HUES48 (cell line): ENCODE measurements at regions not wholly inside any gene's neighbourhood (a gene's known extent, or its start where the extent isn't known, plus 50 kb on each side); places are given as distances from the start of the nearest gene placed in this dataset.

ENCODE experiments used
- H3K27ac ChIP-seq: one replicate; pipeline ENCODE4 v1.7.0; 2013; ENCODE audit warnings: low read depth, low read length, inconsistent platforms
- H3K27me3 ChIP-seq: 2 replicates; pipeline ENCODE4 v1.6.1; 2013; ENCODE audit warnings: mild to moderate bottlenecking, low read length; ENCODE audit not compliant: control insufficient read depth, insufficient read depth
- H3K36me3 ChIP-seq: 2 replicates; pipeline ENCODE4 v1.6.1; 2013; ENCODE audit warnings: low read length; ENCODE audit not compliant: control insufficient read depth, insufficient read depth
- H3K4me1 ChIP-seq: 2 replicates; pipeline ENCODE4 v1.6.1; 2013; ENCODE audit warnings: mild to moderate bottlenecking, low read length; ENCODE audit not compliant: control insufficient read depth, insufficient read depth
- H3K4me3 ChIP-seq: 2 replicates; pipeline ENCODE4 v1.5.1; 2013; ENCODE audit warnings: mild to moderate bottlenecking, low read depth, low read length
- H3K9ac ChIP-seq: 2 replicates; pipeline ENCODE4 v1.6.1; 2013; ENCODE audit warnings: mild to moderate bottlenecking, low read depth, low read length, moderate library complexity
- H3K9me3 ChIP-seq: 2 replicates; pipeline ENCODE4 v1.6.1; 2013; ENCODE audit warnings: low read length; ENCODE audit not compliant: control insufficient read depth, insufficient read depth

- no peak overlapping the region for H3K4me3 ChIP-seq
- no peak overlapping the region for H3K27ac ChIP-seq
- H3K4me1 ChIP-seq: peaks cover 8% of the 10 kb centered on the region
- no peaks in the 10 kb centered on the region for H3K36me3 ChIP-seq
- H3K9me3 ChIP-seq: no peaks in the 10 kb centered on the region
- H3K27me3 ChIP-seq: no peaks in the 10 kb centered on the region
- H3K9ac ChIP-seq: no peak overlapping the region
Measured at GRCh38 chr17:72234985-72235384, 114.2 kb downstream of the SOX9 start.

- peaks cover 8% of the 10 kb centered on the region for H3K4me1 ChIP-seq
- no peaks in the 10 kb centered on the region for H3K9me3 ChIP-seq
- H3K27me3 ChIP-seq: no peaks in the 10 kb centered on the region
- H3K36me3 ChIP-seq: no peaks in the 10 kb centered on the region
- no peak overlapping the region for H3K27ac ChIP-seq
- no peak overlapping the region for H3K9ac ChIP-seq
- H3K4me3 ChIP-seq: no peak overlapping the region
Measured at GRCh38 chr17:72236980-72237633, 116.3 kb downstream of the SOX9 start.

GRCh38 chr17:72238157-72238673 is 117.4 kb downstream of the SOX9 start:
- H3K4me1 ChIP-seq: peaks cover 8% of the 10 kb centered on the region
- no peak overlapping the region for H3K27ac ChIP-seq
- no peaks in the 10 kb centered on the region for H3K9me3 ChIP-seq
- no peak overlapping the region for H3K9ac ChIP-seq
- no peaks in the 10 kb centered on the region for H3K27me3 ChIP-seq
- H3K36me3 ChIP-seq: no peaks in the 10 kb centered on the region
- H3K4me3 ChIP-seq: no peak overlapping the region

GRCh38 chr17:72239548-72239947 is 118.7 kb downstream of the SOX9 start:
- Histone ChIP-seq H3K27ac (no peak overlapping the region), H3K9me3 (peaks cover 3% of the 10 kb centered on the region; the same call in 1 of the 2 replicates), H3K4me3 (no peak overlapping the region), H3K4me1 (peaks cover 6% of the 10 kb centered on the region), H3K9ac (no peak overlapping the region), H3K36me3 (no peaks in the 10 kb centered on the region), H3K27me3 (no peaks in the 10 kb centered on the region)

GRCh38 chr17:72240333-72240732 is 119.5 kb downstream of the SOX9 start:
- H3K27me3 ChIP-seq: no peaks in the 10 kb centered on the region
- peaks cover 3% of the 10 kb centered on the region; the same call in 1 of the 2 replicates for H3K9me3 ChIP-seq
- H3K4me1 ChIP-seq: peaks cover 3% of the 10 kb centered on the region; the same call in 1 of the 2 replicates
- no peak overlapping the region for H3K9ac ChIP-seq
- H3K36me3 ChIP-seq: no peaks in the 10 kb centered on the region
- H3K27ac ChIP-seq: no peak overlapping the region
- H3K4me3 ChIP-seq: no peak overlapping the region

GRCh38 chr17:72244494-72244893 is 123.7 kb downstream of the SOX9 start:
- H3K36me3 ChIP-seq: no peaks in the 10 kb centered on the region
- H3K27ac ChIP-seq: no peak overlapping the region
- no peaks in the 10 kb centered on the region for H3K27me3 ChIP-seq
- H3K4me3 ChIP-seq: no peak overlapping the region
- H3K9me3 ChIP-seq: peaks cover 3% of the 10 kb centered on the region; the same call in 1 of the 2 replicates
- no peaks in the 10 kb centered on the region for H3K4me1 ChIP-seq
- no peak overlapping the region for H3K9ac ChIP-seq

GRCh38 chr17:72244956-72245355 is 124.1 kb downstream of the SOX9 start:
- H3K36me3 ChIP-seq: no peaks in the 10 kb centered on the region
- no peak overlapping the region for H3K4me3 ChIP-seq
- no peak overlapping the region for H3K27ac ChIP-seq
- H3K9me3 ChIP-seq: peaks cover 3% of the 10 kb centered on the region; the same call in 1 of the 2 replicates
- H3K9ac ChIP-seq: no peak overlapping the region
- H3K4me1 ChIP-seq: no peaks in the 10 kb centered on the region
- H3K27me3 ChIP-seq: no peaks in the 10 kb centered on the region

- no peak overlapping the region for H3K4me3 ChIP-seq
- no peaks in the 10 kb centered on the region for H3K27me3 ChIP-seq
- H3K4me1 ChIP-seq: no peaks in the 10 kb centered on the region
- H3K9ac ChIP-seq: no peak overlapping the region
- no peaks in the 10 kb centered on the region for H3K9me3 ChIP-seq
- H3K27ac ChIP-seq: no peak overlapping the region
- H3K36me3 ChIP-seq: no peaks in the 10 kb centered on the region
Measured at GRCh38 chr17:72249441-72249840, 128.6 kb downstream of the SOX9 start.

- Histone ChIP-seq H3K4me3 (no peak overlapping the region), H3K9me3 (no peaks in the 10 kb centered on the region), H3K27me3 (no peaks in the 10 kb centered on the region), H3K9ac (no peak overlapping the region), H3K4me1 (no peaks in the 10 kb centered on the region), H3K36me3 (no peaks in the 10 kb centered on the region), H3K27ac (no peak overlapping the region)
Measured at GRCh38 chr17:72250206-72250605, 129.4 kb downstream of the SOX9 start.

- Histone ChIP-seq H3K9ac (no peak overlapping the region), H3K27me3 (no peaks in the 10 kb centered on the region), H3K9me3 (no peaks in the 10 kb centered on the region), H3K36me3 (no peaks in the 10 kb centered on the region), H3K27ac (no peak overlapping the region), H3K4me1 (no peaks in the 10 kb centered on the region), H3K4me3 (no peak overlapping the region)
Measured at GRCh38 chr17:72253597-72253996, 132.8 kb downstream of the SOX9 start.

GRCh38 chr17:72254808-72255449 is 134.1 kb downstream of the SOX9 start:
- H3K4me1 ChIP-seq: no peaks in the 10 kb centered on the region
- no peaks in the 10 kb centered on the region for H3K36me3 ChIP-seq
- no peaks in the 10 kb centered on the region for H3K27me3 ChIP-seq
- H3K9ac ChIP-seq: no peak overlapping the region
- no peak overlapping the region for H3K27ac ChIP-seq
- H3K9me3 ChIP-seq: no peaks in the 10 kb centered on the region
- no peak overlapping the region for H3K4me3 ChIP-seq
